ENCODE measurements at regions not wholly inside any gene's neighbourhood (a gene's known extent, or its start where the extent isn't known, plus 50 kb on each side); places are given as distances from the start of the nearest gene placed in this dataset.

DNA sequence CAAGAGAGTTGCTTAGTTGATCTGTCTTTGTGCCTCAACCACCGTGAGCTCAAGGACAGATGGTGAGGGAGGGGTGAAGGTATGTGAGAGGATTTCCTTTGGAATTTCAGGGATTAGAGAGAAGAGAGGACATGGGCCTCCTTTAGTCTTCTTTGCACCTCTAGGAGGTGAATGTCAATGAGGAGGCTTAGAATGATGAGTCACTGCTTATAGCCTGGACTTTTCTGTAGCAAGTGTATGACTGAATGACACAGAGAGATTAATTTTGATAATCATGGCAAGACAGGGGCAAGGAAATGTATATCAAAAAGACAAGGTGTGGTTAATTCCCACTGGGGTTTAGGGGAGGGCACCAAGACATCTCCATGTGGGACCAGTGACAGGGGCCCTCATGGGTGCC lies 947.3 kb upstream of the TENM4 start:
- Histone ChIP-seq H3K27me3 (ENCODE audit: control insufficient read depth in 2 of 2, insufficient read depth in 2 of 2, low read length in 2 of 2) (no peaks in the 10 kb centered on the region), H3K27ac (ENCODE audit: insufficient read depth, low read depth, low read length) (no peak overlapping the region), H3K9me3 (replicated peaks; ENCODE audit: control insufficient read depth, insufficient read depth, low read length) (no peaks in the 10 kb centered on the region), H3K4me2 (ENCODE audit: insufficient read depth, low read length) (no peak overlapping the region), H3K9ac (replicated peaks; ENCODE audit: extremely low read depth, insufficient read depth, low read length) (no peak overlapping the region), H3K4me1 (ENCODE audit: control insufficient read depth, extremely low read depth, insufficient read depth, low read length) (no peaks in the 10 kb centered on the region), H3K36me3 (ENCODE audit: control insufficient read depth in 2 of 2, extremely low read depth in 1 of 2, insufficient read depth in 2 of 2, low read length in 2 of 2) (no peaks in the 10 kb centered on the region), H4K20me1 (replicated peaks; ENCODE audit: control insufficient read depth, extremely low read depth, insufficient read depth, low read length) (no peaks in the 10 kb centered on the region), H2AFZ (ENCODE audit: low read depth, low read length) (no peak overlapping the region), H3K4me3 (replicated peaks in 1 of 3; ENCODE audit: insufficient read depth in 1 of 3, low read depth in 1 of 3, low read length in 3 of 3) (no peak overlapping the region), H3K9me1 (replicated peaks; ENCODE audit: control insufficient read depth, extremely low read depth, insufficient read depth, low read length) (no peaks in the 10 kb centered on the region), H3K79me2 (ENCODE audit: control insufficient read depth, insufficient read depth, low read length) (no peaks in the 10 kb centered on the region)
- ChIA-PET POLR2A (no interaction called here), CTCF (no interaction called here)
- intact Hi-C loops (cut with micrococcal nuclease): no loop called here
- FAIRE-seq (no peak), DNase-seq (ENCODE audit: low read depth, low spot score) (no peak)
- TF ChIP-seq POLR2AphosphoS5 (IDR thresholded peaks at IDR 0.05; ENCODE audit: insufficient read depth, low read depth, low read length) (no peak), FOS (IDR thresholded peaks at IDR 0.05; ENCODE audit: borderline replicate concordance, insufficient read depth, low read length) (no peak), MYC (IDR thresholded peaks at IDR 0.05; ENCODE audit: low read depth, low read length) (no peak), JUN (IDR thresholded peaks at IDR 0.05; ENCODE audit: borderline replicate concordance, insufficient read depth, insufficient read length, low read depth) (no peak), POLR2A (IDR thresholded peaks at IDR 0.05; ENCODE audit: low read depth, low read length) (no peak), GATA2 (IDR thresholded peaks at IDR 0.05; ENCODE audit: insufficient read depth, insufficient read length, low read depth, low read length) (no peak), EZH2 (IDR thresholded peaks at IDR 0.05; ENCODE audit: borderline replicate concordance, low read depth, low read length, severe bottlenecking) (no peak)
- TF ChIP-seq, protein P1, sequence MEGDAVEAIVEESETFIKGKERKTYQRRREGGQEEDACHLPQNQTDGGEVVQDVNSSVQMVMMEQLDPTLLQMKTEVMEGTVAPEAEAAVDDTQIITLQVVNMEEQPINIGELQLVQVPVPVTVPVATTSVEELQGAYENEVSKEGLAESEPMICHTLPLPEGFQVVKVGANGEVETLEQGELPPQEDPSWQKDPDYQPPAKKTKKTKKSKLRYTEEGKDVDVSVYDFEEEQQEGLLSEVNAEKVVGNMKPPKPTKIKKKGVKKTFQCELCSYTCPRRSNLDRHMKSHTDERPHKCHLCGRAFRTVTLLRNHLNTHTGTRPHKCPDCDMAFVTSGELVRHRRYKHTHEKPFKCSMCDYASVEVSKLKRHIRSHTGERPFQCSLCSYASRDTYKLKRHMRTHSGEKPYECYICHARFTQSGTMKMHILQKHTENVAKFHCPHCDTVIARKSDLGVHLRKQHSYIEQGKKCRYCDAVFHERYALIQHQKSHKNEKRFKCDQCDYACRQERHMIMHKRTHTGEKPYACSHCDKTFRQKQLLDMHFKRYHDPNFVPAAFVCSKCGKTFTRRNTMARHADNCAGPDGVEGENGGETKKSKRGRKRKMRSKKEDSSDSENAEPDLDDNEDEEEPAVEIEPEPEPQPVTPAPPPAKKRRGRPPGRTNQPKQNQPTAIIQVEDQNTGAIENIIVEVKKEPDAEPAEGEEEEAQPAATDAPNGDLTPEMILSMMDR (IDR thresholded peaks at IDR 0.05; ENCODE audit: extremely low read depth in 1 of 2, insufficient read depth in 1 of 2, low read depth in 1 of 2, low read length in 2 of 2): no peak
- TF ChIP-seq, protein P2, sequence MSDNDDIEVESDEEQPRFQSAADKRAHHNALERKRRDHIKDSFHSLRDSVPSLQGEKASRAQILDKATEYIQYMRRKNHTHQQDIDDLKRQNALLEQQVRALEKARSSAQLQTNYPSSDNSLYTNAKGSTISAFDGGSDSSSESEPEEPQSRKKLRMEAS (IDR thresholded peaks at IDR 0.05; ENCODE audit: insufficient read depth, insufficient read length): no peak
- dilution Hi-C loops (cut with MboI; ENCODE audit: extremely low pct_ligation_motif_present, low sequenced_read_pairs): no loop called here
- no TSS peak for BruUV-seq (replicated peaks)
